CD8-positive, alpha-beta memory T cell (primary cell): ENCODE measurements at regions not wholly inside any gene's neighbourhood (a gene's known extent, or its start where the extent isn't known, plus 50 kb on each side); places are given as distances from the start of the nearest gene placed in this dataset.

Source experiments
- CTCF ChIA-PET: fragments of 350-600 bp; sonication (Branson Sonifier 250); formaldehyde crosslinking; loops from one replicate; lab custom pipeline; 2021; ENCODE audit warnings: antibody characterized with exemption; lab: Charles Lee
- POLR2A ChIA-PET: fragments of 350-600 bp; sonication (Branson Sonifier 250); formaldehyde crosslinking; loops from one replicate; lab custom pipeline; 2021; ENCODE audit warnings: antibody characterized with exemption; lab: Charles Lee
- DNase-seq, 5 donors: peaks; one replicate each; pipeline versions ENCODE4 v3.0.0 to v3.0.0-alpha.2; 2020 to 2022; ENCODE audit warnings: mixed read lengths in 1 of 5
- H3K27ac ChIP-seq: one replicate; pipeline ENCODE4 v1.7.0; 2013; ENCODE audit warnings: low read depth, mild to moderate bottlenecking, low read length, moderate library complexity
- H3K27me3 ChIP-seq: 2 replicates; pipeline ENCODE4 v1.7.0; 2013; ENCODE audit warnings: low read length, mild to moderate bottlenecking; ENCODE audit not compliant: insufficient read depth, poor library complexity, severe bottlenecking
- H3K36me3 ChIP-seq: 2 replicates; pipeline ENCODE4 v1.7.0; 2013; ENCODE audit warnings: mild to moderate bottlenecking, low read length, moderate library complexity; ENCODE audit not compliant: insufficient read depth
- H3K4me1 ChIP-seq: 2 replicates; pipeline ENCODE4 v1.7.0; 2013; ENCODE audit warnings: mild to moderate bottlenecking, low read length, moderate library complexity; ENCODE audit not compliant: insufficient read depth
- H3K4me3 ChIP-seq: 2 replicates; pipeline ENCODE4 v1.7.0; 2013; ENCODE audit warnings: mild to moderate bottlenecking, low read length
- H3K9me3 ChIP-seq: 2 replicates; pipeline ENCODE4 v1.7.0; 2013; ENCODE audit warnings: mild to moderate bottlenecking, low read length
- H3K27ac Mint-ChIP-seq, 8 donors: one replicate each; pipeline ENCODE4 v1.8.0; 2020 to 2021; ENCODE audit warnings: mixed read lengths in 8 of 8, mild to moderate bottlenecking in 6 of 8, inconsistent platforms in 3 of 8, moderate library complexity in 3 of 8
- H3K27me3 Mint-ChIP-seq, 2 donors: one replicate each; pipeline ENCODE4 v1.8.0; 2020 to 2021; ENCODE audit warnings: mixed read lengths in 2 of 2, mild to moderate bottlenecking in 1 of 2, moderate library complexity in 1 of 2
- H3K36me3 Mint-ChIP-seq, 3 donors: one replicate each; pipeline ENCODE4 v1.8.0; 2020 to 2021; ENCODE audit warnings: mixed read lengths in 3 of 3, inconsistent platforms in 1 of 3, mild to moderate bottlenecking in 1 of 3
- H3K4me1 Mint-ChIP-seq, 3 donors: one replicate each; pipeline ENCODE4 v1.8.0; 2020 to 2021; ENCODE audit warnings: mixed read lengths in 3 of 3, inconsistent platforms in 1 of 3, mild to moderate bottlenecking in 1 of 3
- H3K4me3 Mint-ChIP-seq, 7 donors: one replicate each; pipeline ENCODE4 v1.8.0; 2020 to 2021; ENCODE audit warnings: mixed read lengths in 7 of 7, mild to moderate bottlenecking in 6 of 7, moderate library complexity in 4 of 7, inconsistent platforms in 2 of 7
- H3K9me3 Mint-ChIP-seq, 5 donors: one replicate each; pipeline ENCODE4 v1.8.0; 2020 to 2022; ENCODE audit warnings: mixed read lengths in 5 of 5, mild to moderate bottlenecking in 3 of 5, moderate library complexity in 2 of 5, inconsistent platforms in 1 of 5

- DNase-seq: no peak
- POLR2A ChIA-PET: no interaction called here
- H3K27ac ChIP-seq: no peak overlapping the region
- Mint-ChIP-seq H3K36me3 (no peaks in the 10 kb centered on the region), H3K4me1 (no peaks in the 10 kb centered on the region), H3K27ac (no peak overlapping the region), H3K9me3 (no peaks in the 10 kb centered on the region), H3K27me3 (peaks cover 14 to 28% of the 10 kb centered on the region in 2 donors), H3K4me3 (no peak overlapping the region)
- CTCF ChIA-PET: no interaction called here
- H3K36me3 ChIP-seq: no peaks in the 10 kb centered on the region
- no peak overlapping the region for H3K4me3 ChIP-seq
- H3K27me3 ChIP-seq: no peaks in the 10 kb centered on the region
- no peaks in the 10 kb centered on the region for H3K9me3 ChIP-seq
- H3K4me1 ChIP-seq: no peaks in the 10 kb centered on the region
Observed at GRCh38 chr3:70740872-70741271, 428.4 kb upstream of the MDFIC2 start.

- Mint-ChIP-seq H3K27me3 (peaks cover 11 to 21% of the 10 kb centered on the region in 2 donors), H3K4me3 (no peak overlapping the region), H3K9me3 (no peaks in the 10 kb centered on the region), H3K27ac (no peak overlapping the region), H3K36me3 (no peaks in the 10 kb centered on the region), H3K4me1 (no peaks in the 10 kb centered on the region)
- H3K27ac ChIP-seq: no peak overlapping the region
- no peaks in the 10 kb centered on the region for H3K36me3 ChIP-seq
- no peak for DNase-seq
- H3K4me3 ChIP-seq: no peak overlapping the region
- H3K27me3 ChIP-seq: no peaks in the 10 kb centered on the region
- CTCF ChIA-PET: no interaction called here
- POLR2A ChIA-PET: no interaction called here
- no peaks in the 10 kb centered on the region for H3K4me1 ChIP-seq
- H3K9me3 ChIP-seq: no peaks in the 10 kb centered on the region
Observed at GRCh38 chr3:70740071-70740470, 427.6 kb upstream of the MDFIC2 start.

GRCh38 chr3:70738291-70738681 lies 425.8 kb upstream of the MDFIC2 start:
- H3K9me3 ChIP-seq: no peaks in the 10 kb centered on the region
- H3K36me3 ChIP-seq: no peaks in the 10 kb centered on the region
- Mint-ChIP-seq H3K9me3 (no peaks in the 10 kb centered on the region), H3K27me3 (peaks cover 8 to 13% of the 10 kb centered on the region in 2 donors), H3K36me3 (no peaks in the 10 kb centered on the region), H3K4me3 (no peak overlapping the region), H3K27ac (no peak overlapping the region), H3K4me1 (no peaks in the 10 kb centered on the region)
- H3K27me3 ChIP-seq: no peaks in the 10 kb centered on the region
- no peak overlapping the region for H3K4me3 ChIP-seq
- H3K27ac ChIP-seq: no peak overlapping the region
- H3K4me1 ChIP-seq: no peaks in the 10 kb centered on the region
- ChIA-PET POLR2A (no interaction called here), CTCF (no interaction called here)
- DNase-seq: no peak

- Histone ChIP-seq H3K9me3 (no peaks in the 10 kb centered on the region), H3K27ac (no peak overlapping the region), H3K36me3 (no peaks in the 10 kb centered on the region), H3K4me3 (no peak overlapping the region), H3K27me3 (no peaks in the 10 kb centered on the region), H3K4me1 (no peaks in the 10 kb centered on the region)
- ChIA-PET CTCF (no interaction called here), POLR2A (no interaction called here)
- Mint-ChIP-seq H3K27me3 (peaks cover 8 to 13% of the 10 kb centered on the region in 2 donors), H3K36me3 (no peaks in the 10 kb centered on the region), H3K9me3 (no peaks in the 10 kb centered on the region), H3K4me1 (no peaks in the 10 kb centered on the region), H3K4me3 (no peak overlapping the region), H3K27ac (no peak overlapping the region)
- DNase-seq: no peak
Observed at GRCh38 chr3:70737666-70738290, 425.3 kb upstream of the MDFIC2 start.

GRCh38 chr3:70736009-70736408 lies 423.6 kb upstream of the MDFIC2 start:
- H3K36me3 Mint-ChIP-seq: no peaks in the 10 kb centered on the region
- ChIA-PET POLR2A (no interaction called here), CTCF (no interaction called here)
- no peaks in the 10 kb centered on the region for H3K9me3 Mint-ChIP-seq
- no peaks in the 10 kb centered on the region for H3K4me1 Mint-ChIP-seq
- no peak overlapping the region for H3K4me3 ChIP-seq
- no peak overlapping the region for H3K27ac Mint-ChIP-seq
- no peak overlapping the region for H3K27ac ChIP-seq
- H3K27me3 ChIP-seq: no peaks in the 10 kb centered on the region
- no peak overlapping the region for H3K4me3 Mint-ChIP-seq
- DNase-seq: no peak
- H3K4me1 ChIP-seq: no peaks in the 10 kb centered on the region
- peaks cover 8 to 17% of the 10 kb centered on the region in 2 donors for H3K27me3 Mint-ChIP-seq
- no peaks in the 10 kb centered on the region for H3K36me3 ChIP-seq
- no peaks in the 10 kb centered on the region for H3K9me3 ChIP-seq

- POLR2A ChIA-PET: no interaction called here
- H3K36me3 Mint-ChIP-seq: no peaks in the 10 kb centered on the region
- H3K27ac Mint-ChIP-seq: no peak overlapping the region
- Histone ChIP-seq H3K4me1 (no peaks in the 10 kb centered on the region), H3K27me3 (no peaks in the 10 kb centered on the region), H3K27ac (no peak overlapping the region), H3K36me3 (no peaks in the 10 kb centered on the region), H3K4me3 (no peak overlapping the region), H3K9me3 (no peaks in the 10 kb centered on the region)
- H3K27me3 Mint-ChIP-seq: peaks cover 8 to 16% of the 10 kb centered on the region in 2 donors
- CTCF ChIA-PET: no interaction called here
- H3K9me3 Mint-ChIP-seq: no peaks in the 10 kb centered on the region
- no peak for DNase-seq
- H3K4me3 Mint-ChIP-seq: no peak overlapping the region
- H3K4me1 Mint-ChIP-seq: no peaks in the 10 kb centered on the region
Observed at GRCh38 chr3:70734756-70735155, 422.3 kb upstream of the MDFIC2 start.

- POLR2A ChIA-PET: no interaction called here
- H3K27ac ChIP-seq: no peak overlapping the region
- no peaks in the 10 kb centered on the region for H3K36me3 Mint-ChIP-seq
- no peak overlapping the region for H3K27ac Mint-ChIP-seq
- no peak overlapping the region for H3K4me3 ChIP-seq
- H3K9me3 ChIP-seq: no peaks in the 10 kb centered on the region
- H3K4me3 Mint-ChIP-seq: no peak overlapping the region
- peaks cover 0 to 18% of the 10 kb centered on the region in 2 donors for H3K27me3 Mint-ChIP-seq
- no peaks in the 10 kb centered on the region for H3K4me1 ChIP-seq
- H3K36me3 ChIP-seq: no peaks in the 10 kb centered on the region
- H3K9me3 Mint-ChIP-seq: no peaks in the 10 kb centered on the region
- no peaks in the 10 kb centered on the region for H3K27me3 ChIP-seq
- DNase-seq: no peak
- CTCF ChIA-PET: no interaction called here
- no peaks in the 10 kb centered on the region for H3K4me1 Mint-ChIP-seq
Observed at GRCh38 chr3:70731046-70731445, 418.6 kb upstream of the MDFIC2 start.

- Mint-ChIP-seq H3K36me3 (no peaks in the 10 kb centered on the region), H3K4me3 (no peak overlapping the region), H3K27me3 (peaks cover 0 to 18% of the 10 kb centered on the region in 2 donors), H3K27ac (no peak overlapping the region), H3K9me3 (no peaks in the 10 kb centered on the region), H3K4me1 (no peaks in the 10 kb centered on the region)
- H3K36me3 ChIP-seq: no peaks in the 10 kb centered on the region
- H3K27ac ChIP-seq: no peak overlapping the region
- DNase-seq: no peak
- no peaks in the 10 kb centered on the region for H3K4me1 ChIP-seq
- ChIA-PET CTCF (no interaction called here), POLR2A (no interaction called here)
- no peaks in the 10 kb centered on the region for H3K27me3 ChIP-seq
- no peak overlapping the region for H3K4me3 ChIP-seq
- H3K9me3 ChIP-seq: no peaks in the 10 kb centered on the region
Observed at GRCh38 chr3:70729845-70730244, 417.4 kb upstream of the MDFIC2 start.

GRCh38 chr3:70728311-70728710 lies 415.9 kb upstream of the MDFIC2 start:
- H3K9me3 ChIP-seq: no peaks in the 10 kb centered on the region
- POLR2A ChIA-PET: no interaction called here
- no peaks in the 10 kb centered on the region for H3K36me3 ChIP-seq
- H3K36me3 Mint-ChIP-seq: no peaks in the 10 kb centered on the region
- H3K27me3 Mint-ChIP-seq: peaks cover 0 to 12% of the 10 kb centered on the region in 2 donors
- no peaks in the 10 kb centered on the region for H3K27me3 ChIP-seq
- H3K9me3 Mint-ChIP-seq: no peaks in the 10 kb centered on the region
- H3K4me1 Mint-ChIP-seq: no peaks in the 10 kb centered on the region
- H3K27ac ChIP-seq: no peak overlapping the region
- CTCF ChIA-PET: no interaction called here
- no peak for DNase-seq
- no peaks in the 10 kb centered on the region for H3K4me1 ChIP-seq
- H3K27ac Mint-ChIP-seq: no peak overlapping the region
- no peak overlapping the region for H3K4me3 Mint-ChIP-seq
- no peak overlapping the region for H3K4me3 ChIP-seq
